Gastrocnemius medialis (tissue), 4 donors: ENCODE measurements at regions not wholly inside any gene's neighbourhood (a gene's known extent, or its start where the extent isn't known, plus 50 kb on each side); places are given as distances from the start of the nearest gene placed in this dataset.

Experiments
- ATAC-seq, 2 donors: fragments of 150-250 bp; one replicate each; pipeline ENCODE4 v1.9.1; 2016
- DNase-seq, 2 donors: peaks; one replicate each; pipeline ENCODE4 v3.0.0-alpha.2; 2019
- H3K27ac ChIP-seq, 4 donors: fragments of 200-600 bp; sonication (generic); 1 replicate in 1 of 4; 2 replicates in 3 of 4; pipeline ENCODE4 v1.5.1; 2016 to 2018; ENCODE audit warnings: mild to moderate bottlenecking in 2 of 4, moderate library complexity in 1 of 4
- H3K27me3 ChIP-seq, 3 donors: fragments of 200-600 bp; sonication (generic) in 2 of 3; 1 replicate in 1 of 3; 2 replicates in 2 of 3; pipeline versions ENCODE4 v1.5.1 to v1.6.0; 2016 to 2019; ENCODE audit warnings: mild to moderate bottlenecking in 1 of 3, moderate library complexity in 1 of 3
- H3K36me3 ChIP-seq, 2 donors: fragments of 200-600 bp; sonication (generic) in 1 of 2; one replicate each; pipeline ENCODE4 v1.5.1; 2017 to 2018
- H3K4me1 ChIP-seq, 2 donors: fragments of 200-600 bp; sonication (generic) in 1 of 2; one replicate each; pipeline ENCODE4 v1.5.1; 2016 to 2017; ENCODE audit warnings: mild to moderate bottlenecking in 2 of 2
- H3K4me3 ChIP-seq, 4 donors: fragments of 200-600 bp; sonication (generic) in 3 of 4; 1 replicate in 1 of 4; 2 replicates in 3 of 4; pipeline ENCODE4 v1.5.1; 2016 to 2019; ENCODE audit warnings: mild to moderate bottlenecking in 2 of 4
- H3K9me3 ChIP-seq, 3 donors: fragments of 200-600 bp; sonication (generic) in 2 of 3; 1 replicate in 1 of 3; 2 replicates in 2 of 3; pipeline ENCODE4 v1.5.1; 2016 to 2019
- CTCF ChIP-seq, 5 experiments: fragments of 450-650 bp in 3 of 5; fragments of 200-600 bp in 2 of 5; sonication (generic) in 2 of 5; IDR thresholded peaks in 4 of 5; conservative IDR thresholded peaks in 1 of 5; 1 replicate in 4 of 5; 2 replicates in 1 of 5; pipeline ENCODE4 v1.5.1; 2016 to 2019; ENCODE audit warnings: antibody characterized with exemption in 5 of 5, mild to moderate bottlenecking in 3 of 5, moderate library complexity in 3 of 5
- POLR2A ChIP-seq, 2 donors: fragments of 450-650 bp; IDR thresholded peaks; one replicate each; pipeline ENCODE4 v1.6.1; 2017; ENCODE audit warnings: antibody characterized with exemption in 2 of 2, mild to moderate bottlenecking in 2 of 2, moderate library complexity in 2 of 2
- in situ Hi-C, 4 donors: fragments of 200-750 bp; cut with MboI; loops; one replicate each; pipeline versions ENCODE4 v1.15.0 to v1.8.0; 2017; ENCODE audit warnings: low sequenced_read_pairs in 4 of 4
- intact Hi-C: fragments of 100-400 bp; cut with DNase I; formaldehyde crosslinking; loops from one replicate; pipeline ENCODE4 v1.15.1; 2023; ENCODE audit warnings: low total_unique reads

- TF ChIP-seq CTCF (IDR thresholded peaks at IDR 0.05 in 4 of 5, conservative IDR thresholded peaks at IDR 0.05 in 1 of 5) (no peak), POLR2A (IDR thresholded peaks at IDR 0.05) (no peak)
- Histone ChIP-seq H3K27ac (no peak overlapping the region), H3K36me3 (no peaks in the 10 kb centered on the region), H3K27me3 (no peaks in the 10 kb centered on the region), H3K4me3 (no peak overlapping the region), H3K9me3 (no peaks in the 10 kb centered on the region), H3K4me1 (no peaks in the 10 kb centered on the region)
- in situ Hi-C loops = no loop called here
- intact Hi-C loops = no loop called here
- DNase-seq = no peak
- ATAC-seq = no peak
Measured at GRCh38 chr14:98099527-98099926, 1172.5 kb downstream of the BCL11B start.

GRCh38 chr14:98101323-98101722 lies 1170.7 kb downstream of the BCL11B start:
- in situ Hi-C loops (no loop called here), intact Hi-C loops (no loop called here)
- H3K27me3 ChIP-seq = no peaks in the 10 kb centered on the region
- H3K9me3 ChIP-seq = no peaks in the 10 kb centered on the region
- no peak for ATAC-seq
- no peak for DNase-seq
- H3K36me3 ChIP-seq = no peaks in the 10 kb centered on the region
- no peak overlapping the region for H3K4me3 ChIP-seq
- TF ChIP-seq POLR2A (IDR thresholded peaks at IDR 0.05) (no peak), CTCF (IDR thresholded peaks at IDR 0.05 in 4 of 5, conservative IDR thresholded peaks at IDR 0.05 in 1 of 5) (no peak)
- H3K27ac ChIP-seq = no peak overlapping the region
- H3K4me1 ChIP-seq = no peaks in the 10 kb centered on the region

- Histone ChIP-seq H3K9me3 (no peaks in the 10 kb centered on the region), H3K4me3 (no peak overlapping the region), H3K27ac (no peak overlapping the region), H3K36me3 (no peaks in the 10 kb centered on the region), H3K27me3 (no peaks in the 10 kb centered on the region), H3K4me1 (no peaks in the 10 kb centered on the region)
- in situ Hi-C loops = no loop called here
- intact Hi-C loops = no loop called here
- no peak for TF ChIP-seq POLR2A (IDR thresholded peaks at IDR 0.05)
- TF ChIP-seq CTCF (IDR thresholded peaks at IDR 0.05 in 4 of 5, conservative IDR thresholded peaks at IDR 0.05 in 1 of 5) = no peak
- DNase-seq (no peak), ATAC-seq (no peak)
Measured at GRCh38 chr14:98103705-98104104, 1168.3 kb downstream of the BCL11B start.

- no peak for ATAC-seq
- H3K27ac ChIP-seq = no peak overlapping the region
- no peaks in the 10 kb centered on the region for H3K9me3 ChIP-seq
- H3K4me3 ChIP-seq = no peak overlapping the region
- no peaks in the 10 kb centered on the region for H3K36me3 ChIP-seq
- in situ Hi-C loops (no loop called here), intact Hi-C loops (no loop called here)
- H3K4me1 ChIP-seq = no peaks in the 10 kb centered on the region
- TF ChIP-seq CTCF (IDR thresholded peaks at IDR 0.05 in 4 of 5, conservative IDR thresholded peaks at IDR 0.05 in 1 of 5) (no peak), POLR2A (IDR thresholded peaks at IDR 0.05) (no peak)
- no peaks in the 10 kb centered on the region for H3K27me3 ChIP-seq
- DNase-seq = no peak
Measured at GRCh38 chr14:98109326-98109725, 1162.7 kb downstream of the BCL11B start.

GRCh38 chr14:98112194-98112780 lies 1159.7 kb downstream of the BCL11B start:
- in situ Hi-C loops = no loop called here
- intact Hi-C loops = no loop called here
- ATAC-seq (no peak), DNase-seq (no peak)
- H3K36me3 ChIP-seq = no peaks in the 10 kb centered on the region
- TF ChIP-seq POLR2A (IDR thresholded peaks at IDR 0.05) (no peak), CTCF (IDR thresholded peaks at IDR 0.05 in 4 of 5, conservative IDR thresholded peaks at IDR 0.05 in 1 of 5) (no peak)
- no peak overlapping the region for H3K27ac ChIP-seq
- H3K4me1 ChIP-seq = no peaks in the 10 kb centered on the region
- H3K9me3 ChIP-seq = no peaks in the 10 kb centered on the region
- no peaks in the 10 kb centered on the region for H3K27me3 ChIP-seq
- no peak overlapping the region for H3K4me3 ChIP-seq
